HG03460 (cell line): ENCODE measurements at regions not wholly inside any gene's neighbourhood (a gene's known extent, or its start where the extent isn't known, plus 50 kb on each side); places are given as distances from the start of the nearest gene placed in this dataset.

Experiments used
- ATAC-seq: cut with Tn5 transposase; IDR thresholded peaks from one replicate; pipeline ENCODE4 v1.9.1; 2021; ENCODE audit not compliant: unreplicated experiment

GRCh38 chrX:39891781-39892180 lies 206.0 kb downstream of the BCOR start:
- ATAC-seq: no peak

DNA sequence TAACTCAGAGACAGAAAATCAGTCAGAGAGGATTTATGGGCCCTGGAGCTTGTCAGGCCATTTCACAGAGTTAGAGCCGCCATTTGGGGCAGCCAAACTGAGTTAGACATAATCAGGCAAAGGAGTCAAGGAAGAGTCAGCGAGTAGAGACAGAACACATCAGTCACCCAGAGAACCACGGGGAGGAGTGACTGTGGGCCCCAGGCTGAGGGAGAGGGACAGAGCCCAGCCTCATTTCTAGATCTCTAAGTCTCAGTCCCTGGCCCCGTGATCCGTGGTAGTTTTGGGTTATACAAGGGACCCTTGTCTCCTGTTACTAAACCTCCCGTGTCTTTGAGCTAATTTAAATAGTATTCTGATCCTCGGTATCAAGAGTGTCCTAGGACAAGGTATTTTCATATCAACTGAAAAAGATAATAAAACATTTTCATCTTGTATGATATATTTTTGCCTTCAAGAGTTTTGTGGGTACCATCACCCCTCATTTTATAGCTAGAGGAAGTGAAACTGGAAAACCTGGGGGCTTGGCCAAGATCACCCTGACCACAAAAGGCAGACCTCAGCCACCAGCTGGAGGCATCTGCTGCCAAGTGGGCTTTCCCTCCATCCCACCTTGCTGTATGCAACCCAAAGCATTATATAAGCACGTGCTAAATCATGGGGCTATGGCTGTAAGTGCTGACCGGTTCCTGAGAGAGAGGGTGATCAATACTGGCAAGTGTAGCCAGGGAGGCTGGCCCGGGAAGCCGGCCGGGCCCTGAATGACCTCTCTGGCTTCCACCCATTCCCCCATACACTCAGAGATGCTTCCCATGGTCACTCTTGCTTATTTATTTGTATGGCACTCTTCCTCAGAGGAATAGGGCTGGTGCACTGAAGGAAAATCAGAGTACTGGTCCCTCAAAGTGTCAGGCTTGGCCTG lies 204.1 kb downstream of the BCOR start:
- ATAC-seq: no peak

DNA sequence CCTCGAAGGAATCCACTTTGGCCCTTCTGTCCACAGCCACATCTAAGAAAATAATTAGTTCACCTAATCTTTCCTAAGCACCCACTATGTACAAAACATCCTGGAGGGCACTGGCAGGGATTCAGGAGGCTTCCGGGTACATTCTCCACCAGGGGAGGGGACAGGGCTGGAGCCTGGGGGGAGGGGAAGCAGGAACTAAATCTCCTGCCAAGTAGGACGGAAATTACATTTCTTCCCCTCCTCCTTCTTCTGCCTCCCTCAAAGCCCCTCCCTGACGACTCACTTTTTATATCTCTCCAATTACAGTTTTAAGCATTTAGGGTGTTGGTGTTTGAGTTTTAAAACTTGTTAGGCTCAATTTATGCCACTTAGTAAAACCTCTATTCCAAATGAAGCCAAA lies 203.1 kb downstream of the BCOR start:
- ATAC-seq: no peak

- no peak for ATAC-seq
Measured at GRCh38 chrX:39895218-39896110, 202.3 kb downstream of the BCOR start.

DNA sequence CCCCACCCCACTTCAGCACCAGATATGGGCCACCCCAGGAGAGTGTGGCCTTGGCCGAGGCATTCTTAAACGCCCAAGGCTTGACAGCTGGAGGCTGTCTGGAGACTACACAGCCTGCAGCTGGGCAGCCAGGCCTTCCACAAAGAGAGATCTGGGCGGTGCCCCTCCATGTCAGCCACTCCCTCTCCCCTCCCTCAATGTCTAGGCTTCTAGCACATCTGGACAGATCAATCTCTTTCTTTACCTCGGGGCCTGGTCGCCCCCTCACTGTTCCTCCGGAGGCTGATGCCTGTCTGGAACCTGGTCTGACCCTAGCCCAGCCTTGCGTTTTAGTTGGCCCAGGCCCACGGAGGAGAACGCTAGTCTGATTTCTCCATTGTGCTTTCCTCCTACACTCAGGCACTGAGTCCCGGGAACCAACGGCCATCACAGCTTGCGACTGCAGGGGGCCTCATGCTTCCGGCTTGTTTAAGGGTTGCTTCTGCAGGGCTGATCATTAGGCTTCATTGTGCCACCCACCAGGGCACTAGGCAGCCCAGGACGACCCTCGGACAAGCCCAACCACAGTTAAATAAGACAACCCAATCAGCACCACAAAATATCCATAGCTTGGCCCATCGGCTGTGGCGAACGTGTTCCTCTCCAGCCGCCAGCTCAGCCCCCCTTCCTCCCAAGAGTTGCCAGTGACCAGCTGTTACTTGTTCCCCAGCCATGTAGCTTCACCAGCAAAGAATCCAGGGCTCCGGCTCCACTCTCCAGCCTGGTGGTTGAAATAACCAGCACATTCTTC lies 200.6 kb downstream of the BCOR start:
- no peak for ATAC-seq

DNA sequence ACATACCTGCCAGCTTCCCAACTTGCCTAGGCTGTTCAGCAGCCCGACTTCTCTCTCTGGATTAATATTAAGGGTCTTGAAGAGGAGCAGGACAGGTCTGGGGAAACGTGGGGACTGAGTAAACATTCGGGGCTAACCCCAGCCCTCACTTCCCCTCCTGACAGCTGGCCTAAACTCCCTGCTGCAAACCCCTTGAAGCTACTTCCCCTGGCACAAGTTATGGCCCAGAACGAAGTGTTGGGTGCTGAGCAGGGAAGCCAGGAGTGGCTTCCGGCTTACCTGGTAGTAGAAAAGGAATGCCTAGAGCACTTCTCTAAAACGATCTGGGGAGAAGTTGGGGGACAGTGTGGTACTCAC lies 200.0 kb downstream of the BCOR start:
- no peak for ATAC-seq

DNA sequence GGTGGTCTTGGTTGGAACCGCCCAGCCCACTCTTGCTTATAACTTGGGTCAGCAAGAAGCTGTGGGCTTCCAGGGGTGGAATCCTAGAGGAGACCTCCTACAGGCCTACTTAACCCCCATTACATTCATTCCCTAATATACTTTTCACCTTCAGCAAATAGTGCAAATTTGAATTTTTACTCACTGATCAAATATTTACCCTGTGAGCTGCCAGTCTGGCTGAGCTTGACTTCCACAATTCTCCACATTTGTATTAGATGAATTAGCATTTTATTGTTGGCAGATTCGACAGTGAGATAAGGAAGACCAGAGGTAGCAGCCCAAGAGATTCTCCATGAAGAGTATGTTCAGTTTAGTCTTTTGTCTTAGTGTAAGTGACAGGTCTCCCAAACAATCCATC lies 199.6 kb downstream of the BCOR start:
- no peak for ATAC-seq

DNA sequence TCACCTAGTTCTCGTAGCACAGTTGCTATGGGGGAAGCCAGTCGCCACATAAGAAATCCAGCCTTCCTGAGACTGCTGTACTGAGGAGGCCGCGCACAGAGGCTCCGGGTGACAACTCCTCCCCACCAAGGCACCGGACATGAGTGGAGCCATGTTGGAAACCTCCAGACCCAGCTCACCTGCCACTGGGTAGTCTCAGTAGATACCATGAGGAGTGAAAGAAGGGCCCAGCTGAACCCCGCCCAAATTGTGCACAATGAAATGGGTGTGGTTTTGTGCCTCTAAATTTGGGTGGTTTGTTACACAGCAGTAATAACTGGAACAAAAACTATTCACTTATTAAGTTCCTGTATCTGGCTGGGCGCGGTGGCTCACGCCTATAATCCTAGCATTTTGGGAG lies 198.7 kb downstream of the BCOR start:
- no peak for ATAC-seq

- ATAC-seq: no peak
Measured at GRCh38 chrX:39899856-39900776, 197.6 kb downstream of the BCOR start.

DNA sequence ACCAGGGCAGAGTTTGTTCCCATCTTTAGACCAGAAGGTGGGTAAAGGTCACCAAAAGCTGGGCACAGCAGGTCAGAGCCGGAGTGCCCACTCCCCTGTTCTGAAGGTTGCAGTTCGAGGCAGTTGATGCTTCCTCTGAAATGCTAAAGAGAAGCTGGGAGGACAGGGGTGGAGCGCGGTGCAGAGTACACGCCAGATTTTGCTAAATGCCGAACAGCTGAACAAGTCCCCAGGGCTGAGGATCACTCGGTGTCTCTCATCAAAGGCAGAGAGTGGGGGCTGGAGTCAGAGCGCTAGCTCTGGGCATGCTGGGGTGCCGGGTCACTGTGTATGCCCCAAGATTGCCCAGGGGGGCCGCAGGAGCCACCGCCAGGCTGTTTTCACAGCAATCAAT lies 197.0 kb downstream of the BCOR start:
- ATAC-seq: no peak

- no peak for ATAC-seq
Measured at GRCh38 chrX:39903343-39903742, 194.4 kb downstream of the BCOR start.

- ATAC-seq: no peak
Measured at GRCh38 chrX:39903937-39904336, 193.8 kb downstream of the BCOR start.

DNA sequence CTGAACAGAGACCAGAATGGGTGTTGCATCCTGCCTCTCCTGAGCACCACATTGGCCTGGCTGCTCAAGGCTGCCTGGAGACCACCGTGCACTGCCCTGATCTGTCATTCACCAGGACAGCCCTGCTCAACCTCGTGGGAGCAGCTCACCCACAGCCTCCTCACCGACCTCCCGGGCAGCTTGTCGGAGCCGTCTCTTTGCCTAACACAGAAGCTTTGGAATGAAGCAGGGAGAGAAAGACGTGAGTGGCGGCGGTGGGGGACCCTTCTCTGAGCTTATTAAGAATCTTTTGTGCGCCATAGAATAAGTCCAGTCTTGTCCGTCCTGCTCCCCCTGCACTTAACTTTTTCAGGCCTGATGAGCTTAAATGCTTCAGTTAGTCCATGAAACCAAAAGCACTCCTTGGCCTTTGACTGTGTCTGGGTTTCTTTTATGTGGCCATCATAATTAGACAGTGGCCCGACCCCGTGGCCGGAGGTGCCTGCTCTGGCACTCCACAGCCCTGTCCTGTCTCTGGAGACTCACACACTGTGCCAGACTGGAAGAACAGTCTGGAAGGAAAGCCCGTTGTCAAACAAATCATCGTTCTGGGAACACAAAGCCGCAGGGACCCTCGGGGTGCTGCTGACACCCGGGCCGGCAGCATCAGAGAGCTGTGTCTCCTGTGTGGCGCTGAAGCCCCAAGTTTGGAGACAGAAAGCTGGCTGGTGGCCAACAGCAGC lies 192.8 kb downstream of the BCOR start:
- ATAC-seq: no peak

DNA sequence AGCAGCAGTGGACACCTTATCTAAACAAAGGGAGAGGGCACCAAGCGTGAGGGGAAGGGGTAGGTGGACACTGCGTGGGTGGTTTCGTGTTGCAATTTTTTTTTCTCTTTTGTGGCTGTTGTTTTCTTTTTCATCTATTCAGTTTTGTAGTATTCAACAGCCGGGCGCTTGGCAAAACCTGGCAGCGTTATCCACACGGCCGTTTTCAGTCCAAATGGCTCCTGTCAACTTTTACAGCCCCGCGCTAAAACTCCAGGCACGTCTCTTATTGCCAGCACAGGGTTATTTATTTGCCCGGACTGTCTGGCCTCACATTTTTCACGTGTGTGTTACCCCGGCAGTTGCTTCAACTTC lies 192.2 kb downstream of the BCOR start:
- ATAC-seq: no peak

- no peak for ATAC-seq
Measured at GRCh38 chrX:39905946-39906345, 191.8 kb downstream of the BCOR start.

DNA sequence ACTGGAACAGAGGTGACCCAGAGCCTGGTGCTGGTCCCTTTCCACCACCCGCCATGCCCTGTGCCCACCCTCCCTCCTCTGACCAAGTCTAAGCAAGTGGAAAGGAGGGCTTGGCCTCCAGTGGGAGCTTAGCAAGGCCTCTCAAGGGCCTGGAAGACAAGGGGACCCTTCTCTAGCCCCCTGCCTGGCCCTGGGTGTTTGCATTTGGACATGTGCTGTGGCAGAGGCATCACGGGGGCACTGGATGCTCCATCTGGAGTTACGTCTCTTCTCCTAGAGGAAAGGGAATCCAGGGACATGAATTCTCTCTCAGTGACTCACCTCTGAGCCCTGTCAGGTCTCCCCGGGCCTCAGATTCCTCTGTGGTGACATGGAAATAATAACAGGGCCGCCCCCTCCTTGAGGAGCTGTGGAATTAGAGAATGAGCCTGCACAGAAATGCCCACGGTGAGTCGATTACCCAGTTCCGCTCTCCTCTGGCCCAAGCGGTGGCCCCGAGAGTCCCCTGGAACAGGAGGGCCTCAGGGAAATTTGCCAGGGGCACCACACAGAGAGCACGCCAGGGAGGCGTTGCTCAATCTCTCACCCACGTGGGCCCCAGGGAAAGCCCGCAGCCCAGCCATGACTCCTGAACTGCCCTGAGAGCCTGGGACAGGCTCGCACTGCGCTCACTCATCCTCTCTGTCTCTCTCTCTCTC lies 189.6 kb downstream of the BCOR start:
- no peak for ATAC-seq

GRCh38 chrX:39909996-39910395 lies 187.8 kb downstream of the BCOR start:
- ATAC-seq: no peak

GRCh38 chrX:39910651-39911050 lies 187.1 kb downstream of the BCOR start:
- no peak for ATAC-seq

DNA sequence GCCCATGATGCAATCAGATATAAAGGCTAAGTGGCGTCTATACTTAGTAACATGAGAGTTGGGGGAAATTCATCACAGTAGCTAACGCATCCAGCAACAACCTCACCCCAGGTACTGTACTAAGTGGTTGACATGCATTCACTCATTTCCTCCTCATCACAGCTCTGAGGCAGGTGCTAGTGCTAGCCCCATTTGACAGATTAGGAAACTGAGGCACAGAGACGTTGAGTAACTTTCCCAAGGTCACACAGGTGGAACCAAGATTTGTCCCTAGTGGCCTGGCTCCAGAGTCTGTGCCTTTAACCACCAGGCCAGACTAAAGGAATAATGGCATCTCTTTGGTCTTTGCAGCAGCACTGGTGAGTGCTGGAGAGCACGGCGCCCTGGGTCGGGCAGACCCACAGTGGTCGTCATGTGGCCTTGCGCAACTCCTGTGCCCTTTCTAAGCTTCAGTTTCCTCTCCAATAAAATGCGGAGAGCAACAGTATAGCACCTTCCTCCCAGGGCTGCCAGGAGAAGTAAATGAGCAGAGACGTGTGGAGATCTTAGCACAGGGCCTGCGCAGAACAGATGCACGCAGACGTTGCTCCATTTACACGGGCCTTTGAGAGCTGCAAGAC lies 186.4 kb downstream of the BCOR start:
- no peak for ATAC-seq
